Kidney (tissue), 13 donors: ENCODE measurements at regions not wholly inside any gene's neighbourhood (a gene's known extent, or its start where the extent isn't known, plus 50 kb on each side); places are given as distances from the start of the nearest gene placed in this dataset.

Experiments used
- DNase-seq, 5 donors: peaks; one replicate each; pipeline ENCODE4 v3.0.0-alpha.2; 2013 to 2020
- FAIRE-seq: peaks from 2 replicates; lab custom pipeline; 2012; peaks lifted over from hg19 to GRCh38; lab: Jason Lieb, UNC
- H3K27ac ChIP-seq, 2 donors: one replicate each; pipeline ENCODE4 v1.7.0; 2013; ENCODE audit warnings: low read depth in 2 of 2, low read length in 2 of 2, inconsistent platforms in 1 of 2
- H3K27me3 ChIP-seq: one replicate; pipeline ENCODE4 v1.7.1; 2013; ENCODE audit warnings: low read length, inconsistent platforms; ENCODE audit not compliant: control insufficient read depth, insufficient read depth
- H3K36me3 ChIP-seq, 3 donors: one replicate each; pipeline versions ENCODE4 v1.7.0 to v1.7.1; 2013; ENCODE audit warnings: low read length in 3 of 3, control low read depth in 1 of 3, inconsistent platforms in 1 of 3; ENCODE audit not compliant: insufficient read depth in 3 of 3, control insufficient read depth in 2 of 3
- H3K4me1 ChIP-seq, 3 donors: one replicate each; pipeline versions ENCODE4 v1.7.0 to v1.7.1; 2013; ENCODE audit warnings: low read length in 3 of 3, inconsistent platforms in 1 of 3, low read depth in 1 of 3; ENCODE audit not compliant: control insufficient read depth in 2 of 3, insufficient read depth in 2 of 3
- H3K4me3 ChIP-seq, 3 donors: one replicate each; pipeline versions ENCODE4 v1.7.0 to v1.8.1; 2013; ENCODE audit warnings: low read length in 3 of 3, control low read depth in 1 of 3, inconsistent platforms in 1 of 3
- H3K9ac ChIP-seq, 3 donors: one replicate each; pipeline versions ENCODE4 v1.7.0 to v1.7.1; 2013; ENCODE audit warnings: low read length in 3 of 3, control low read depth in 1 of 3, inconsistent platforms in 1 of 3
- H3K9me3 ChIP-seq, 3 donors: one replicate each; pipeline versions ENCODE4 v1.7.0 to v1.7.1; 2013; ENCODE audit warnings: low read length in 3 of 3, control low read depth in 1 of 3, inconsistent platforms in 1 of 3; ENCODE audit not compliant: control insufficient read depth in 2 of 3, insufficient read depth in 1 of 3
- CTCF ChIP-seq: IDR thresholded peaks from 3 replicates; pipeline ENCODE4 v1.5.1; 2012; ENCODE audit warnings: mild to moderate bottlenecking, moderate library complexity, borderline replicate concordance; ENCODE audit not compliant: insufficient read depth; ENCODE audit errors: extremely low read depth
- intact Hi-C: fragments of 100-400 bp; cut with DNase I; formaldehyde crosslinking; loops from one replicate; pipeline ENCODE4 v1.11.1; 2022
- donor health status: control.
- donor health status: control.
- donor health status: control.
- donor health status: control.
- donor health status: control.
- donor health status: DM: yes; HTN: yes; CAD: no.
- donor health status: Normal renal cell carcinoma (clear cell type).

DNA sequence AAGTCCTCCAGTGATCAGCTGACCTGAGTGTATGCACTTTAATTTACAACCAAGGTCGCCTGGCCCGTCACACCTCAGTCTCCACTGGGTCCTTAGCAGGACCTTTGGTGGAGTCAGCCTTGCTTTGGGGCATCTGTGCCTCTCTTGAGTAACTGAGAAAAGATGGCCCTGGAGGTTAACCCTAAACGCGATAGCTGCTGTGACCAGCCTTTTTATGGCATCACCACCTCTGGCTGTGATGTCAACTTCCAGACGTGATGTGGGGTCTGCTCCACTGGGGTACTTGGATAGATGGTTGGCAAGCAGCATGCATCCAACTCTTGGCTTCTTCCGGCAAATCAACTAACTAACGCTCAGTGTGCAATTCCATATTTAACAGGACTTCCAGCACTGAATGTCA lies 122.8 kb upstream of the RTL1 start:
- peak in 1 of 5 donors; percentile 7 for DNase-seq
- no peaks in the 10 kb centered on the region for H3K27me3 ChIP-seq
- H3K36me3 ChIP-seq = no peaks in the 10 kb centered on the region
- H3K9me3 ChIP-seq = no peaks in the 10 kb centered on the region
- H3K27ac ChIP-seq = no peak overlapping the region
- TF ChIP-seq CTCF = no peak
- intact Hi-C loops = no loop called here
- no peaks in the 10 kb centered on the region for H3K4me1 ChIP-seq
- no peak overlapping the region for H3K4me3 ChIP-seq
- H3K9ac ChIP-seq = no peak overlapping the region
- FAIRE-seq = no peak

DNA sequence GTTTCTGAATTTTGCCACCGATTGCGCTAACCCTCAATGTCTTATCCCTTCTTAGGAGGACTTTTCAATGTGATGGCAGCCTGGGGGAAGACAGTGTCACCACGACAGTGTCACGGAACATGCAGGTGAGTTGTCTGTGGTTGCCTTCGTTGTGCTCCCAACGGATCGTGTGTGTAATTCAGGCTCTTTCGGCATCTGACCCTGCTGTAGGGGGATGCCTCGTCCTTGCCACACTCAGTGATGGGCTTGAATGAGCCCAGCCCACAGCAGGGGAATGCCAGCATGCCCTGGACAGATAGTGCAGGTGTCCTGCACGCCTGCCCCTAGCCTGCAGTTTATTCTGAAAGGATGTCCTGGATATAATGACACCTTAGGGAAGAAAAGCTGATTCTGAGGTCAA lies 123.8 kb upstream of the RTL1 start:
- TF ChIP-seq CTCF = no peak
- Histone ChIP-seq H3K9me3 (no peaks in the 10 kb centered on the region), H3K4me1 (no peaks in the 10 kb centered on the region), H3K36me3 (no peaks in the 10 kb centered on the region), H3K9ac (no peak overlapping the region), H3K4me3 (no peak overlapping the region), H3K27ac (no peak overlapping the region), H3K27me3 (no peaks in the 10 kb centered on the region)
- intact Hi-C loops = no loop called here
- FAIRE-seq (no peak), DNase-seq (peak in 1 of 5 donors; percentile 51)

DNA sequence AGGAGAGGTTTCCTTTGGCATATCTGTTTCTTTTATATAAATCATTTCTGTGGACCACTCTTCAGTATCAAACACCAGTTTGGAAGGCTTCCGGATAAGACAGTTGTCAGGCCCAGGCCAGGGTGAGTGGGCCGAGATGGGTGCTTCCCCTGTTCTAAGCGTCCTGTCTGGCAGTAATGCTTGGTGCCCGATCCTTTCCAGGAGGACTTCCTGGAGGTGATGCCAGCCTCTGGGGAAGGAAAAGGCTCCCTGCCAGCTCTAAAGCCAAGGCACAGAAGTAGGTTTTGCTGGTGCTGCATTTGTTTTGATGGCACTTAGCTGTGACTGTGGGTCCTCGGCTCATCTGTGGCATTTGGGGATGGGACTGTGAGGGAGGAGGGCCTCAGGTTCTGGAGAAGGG lies 124.4 kb upstream of the RTL1 start:
- Histone ChIP-seq H3K4me1 (no peaks in the 10 kb centered on the region), H3K4me3 (no peak overlapping the region), H3K36me3 (no peaks in the 10 kb centered on the region), H3K9me3 (no peaks in the 10 kb centered on the region), H3K9ac (no peak overlapping the region), H3K27me3 (no peaks in the 10 kb centered on the region), H3K27ac (no peak overlapping the region)
- DNase-seq (no peak), FAIRE-seq (no peak)
- no peak for TF ChIP-seq CTCF
- intact Hi-C loops = no loop called here

DNA sequence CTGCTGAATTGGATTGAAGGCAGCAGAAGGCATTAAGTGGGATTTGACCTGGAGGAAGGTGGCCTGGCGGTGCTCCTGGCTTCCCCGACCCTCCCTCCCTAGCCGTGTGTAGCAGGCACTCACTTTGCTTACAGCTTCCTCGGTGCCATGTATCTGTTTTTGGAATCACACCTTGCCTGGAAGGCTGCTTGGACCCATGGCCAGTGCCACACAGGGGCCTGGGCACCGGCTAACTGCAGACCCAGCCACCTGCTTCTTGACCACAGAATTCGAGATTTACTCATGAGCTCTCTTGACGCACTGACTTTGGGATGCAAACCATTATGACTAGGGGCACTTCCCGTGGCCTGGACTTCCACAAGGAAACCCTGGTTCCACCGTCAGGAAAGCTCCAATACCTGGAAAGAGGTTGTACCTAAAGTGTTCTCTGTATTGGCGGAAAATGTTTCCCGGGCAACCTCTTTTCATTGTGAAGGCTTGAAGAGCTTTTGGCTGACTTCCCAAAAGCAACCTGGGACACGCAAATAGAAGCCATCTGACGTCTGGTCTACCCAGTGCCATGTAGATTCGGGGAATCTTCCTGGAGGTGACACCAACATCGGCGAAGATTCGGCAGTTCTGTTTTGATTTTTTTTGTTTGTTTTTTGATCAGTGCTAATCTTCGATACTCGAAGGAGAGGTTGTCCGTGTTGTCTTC lies 125.6 kb upstream of the RTL1 start:
- Histone ChIP-seq H3K9me3 (no peaks in the 10 kb centered on the region), H3K4me1 (no peaks in the 10 kb centered on the region), H3K27ac (no peak overlapping the region), H3K36me3 (no peaks in the 10 kb centered on the region), H3K9ac (no peak overlapping the region), H3K4me3 (no peak overlapping the region), H3K27me3 (no peaks in the 10 kb centered on the region)
- TF ChIP-seq CTCF = no peak
- FAIRE-seq = no peak
- intact Hi-C loops = no loop called here
- DNase-seq = peak in 1 of 5 donors; percentile 13
